ENCODE measurements at regions not wholly inside any gene's neighbourhood (a gene's known extent, or its start where the extent isn't known, plus 50 kb on each side); places are given as distances from the start of the nearest gene placed in this dataset.

- Histone ChIP-seq H3K36me3 (ENCODE audit: low read length) (no peaks in the 10 kb centered on the region), H3K4me3 (ENCODE audit: insufficient read depth, low read length, poor library complexity, severe bottlenecking) (no peak overlapping the region), H3K27me3 (ENCODE audit: low read length) (no peaks in the 10 kb centered on the region), H3K9me2 (replicated peaks; ENCODE audit: insufficient read depth, low read length) (no peaks in the 10 kb centered on the region), H2AFZ (ENCODE audit: low read depth, low read length, severe bottlenecking) (no peak overlapping the region), H4K20me1 (ENCODE audit: low read depth, low read length) (no peaks in the 10 kb centered on the region), H3K27ac (ENCODE audit: low read depth, low read length) (no peak overlapping the region), H3K4me2 (ENCODE audit: low read depth, low read length, poor library complexity, severe bottlenecking) (no peak overlapping the region), H3K9ac (ENCODE audit: low read length) (no peak overlapping the region), H3F3A (ENCODE audit: insufficient read depth) (no peaks in the 10 kb centered on the region), H3K79me2 (ENCODE audit: insufficient read depth, low read length) (no peaks in the 10 kb centered on the region), H3K9me3 (ENCODE audit: insufficient read depth, low read length) (no peaks in the 10 kb centered on the region)
- TF ChIP-seq CTCF (IDR thresholded peaks at IDR 0.05; ENCODE audit: insufficient read depth, low read length, poor library complexity, severe bottlenecking) (no peak), EZH2phosphoT487 (conservative IDR thresholded peaks at IDR 0.05; ENCODE audit: low read length) (no peak)
Measured at GRCh38 chr16:76661691-76662235, 384.6 kb downstream of the CNTNAP4 start.

GRCh38 chr16:76665571-76666275, 388.5 kb downstream of the CNTNAP4 start:
- Histone ChIP-seq H4K20me1 (ENCODE audit: low read depth, low read length) (no peaks in the 10 kb centered on the region), H3K9me3 (ENCODE audit: insufficient read depth, low read length) (no peaks in the 10 kb centered on the region), H3K4me3 (ENCODE audit: insufficient read depth, low read length, poor library complexity, severe bottlenecking) (no peak overlapping the region), H3K27me3 (ENCODE audit: low read length) (no peaks in the 10 kb centered on the region), H3K9ac (ENCODE audit: low read length) (no peak overlapping the region), H3K36me3 (ENCODE audit: low read length) (no peaks in the 10 kb centered on the region), H3K9me2 (replicated peaks; ENCODE audit: insufficient read depth, low read length) (no peaks in the 10 kb centered on the region), H3K4me2 (ENCODE audit: low read depth, low read length, poor library complexity, severe bottlenecking) (no peak overlapping the region), H2AFZ (ENCODE audit: low read depth, low read length, severe bottlenecking) (no peak overlapping the region), H3K27ac (ENCODE audit: low read depth, low read length) (no peak overlapping the region), H3F3A (ENCODE audit: insufficient read depth) (no peaks in the 10 kb centered on the region), H3K79me2 (ENCODE audit: insufficient read depth, low read length) (no peaks in the 10 kb centered on the region)
- TF ChIP-seq EZH2phosphoT487 (conservative IDR thresholded peaks at IDR 0.05; ENCODE audit: low read length) (no peak), CTCF (IDR thresholded peaks at IDR 0.05; ENCODE audit: insufficient read depth, low read length, poor library complexity, severe bottlenecking) (no peak)

- Histone ChIP-seq H3K4me3 (ENCODE audit: insufficient read depth, low read length, poor library complexity, severe bottlenecking) (no peak overlapping the region), H2AFZ (ENCODE audit: low read depth, low read length, severe bottlenecking) (no peak overlapping the region), H4K20me1 (ENCODE audit: low read depth, low read length) (no peaks in the 10 kb centered on the region), H3K9me3 (ENCODE audit: insufficient read depth, low read length) (no peaks in the 10 kb centered on the region), H3K79me2 (ENCODE audit: insufficient read depth, low read length) (no peaks in the 10 kb centered on the region), H3K9me2 (replicated peaks; ENCODE audit: insufficient read depth, low read length) (no peaks in the 10 kb centered on the region), H3F3A (ENCODE audit: insufficient read depth) (no peaks in the 10 kb centered on the region), H3K36me3 (ENCODE audit: low read length) (no peaks in the 10 kb centered on the region), H3K27ac (ENCODE audit: low read depth, low read length) (no peak overlapping the region), H3K9ac (ENCODE audit: low read length) (no peak overlapping the region), H3K27me3 (ENCODE audit: low read length) (no peaks in the 10 kb centered on the region), H3K4me2 (ENCODE audit: low read depth, low read length, poor library complexity, severe bottlenecking) (no peak overlapping the region)
- TF ChIP-seq EZH2phosphoT487 (conservative IDR thresholded peaks at IDR 0.05; ENCODE audit: low read length): no peak
- no peak for TF ChIP-seq CTCF (IDR thresholded peaks at IDR 0.05; ENCODE audit: insufficient read depth, low read length, poor library complexity, severe bottlenecking)
Measured at GRCh38 chr16:76668207-76668725, 391.1 kb downstream of the CNTNAP4 start.

All from SU-DHL-6 (cell line).